GM20000 (cell line): ENCODE measurements at regions not wholly inside any gene's neighbourhood (a gene's known extent, or its start where the extent isn't known, plus 50 kb on each side); places are given as distances from the start of the nearest gene placed in this dataset.

Experiments used
- DNase-seq: peaks from one replicate; pipeline ENCODE4 v3.0.0; 2012; ENCODE audit warnings: low spot score
- TF ChIP-seq, protein P1 (sequence below): IDR thresholded peaks from 2 replicates; pipeline ENCODE4 v1.5.1; 2012; ENCODE audit warnings: mild to moderate bottlenecking, control low read depth; ENCODE audit errors: extremely low read depth, missing control alignments

DNA sequence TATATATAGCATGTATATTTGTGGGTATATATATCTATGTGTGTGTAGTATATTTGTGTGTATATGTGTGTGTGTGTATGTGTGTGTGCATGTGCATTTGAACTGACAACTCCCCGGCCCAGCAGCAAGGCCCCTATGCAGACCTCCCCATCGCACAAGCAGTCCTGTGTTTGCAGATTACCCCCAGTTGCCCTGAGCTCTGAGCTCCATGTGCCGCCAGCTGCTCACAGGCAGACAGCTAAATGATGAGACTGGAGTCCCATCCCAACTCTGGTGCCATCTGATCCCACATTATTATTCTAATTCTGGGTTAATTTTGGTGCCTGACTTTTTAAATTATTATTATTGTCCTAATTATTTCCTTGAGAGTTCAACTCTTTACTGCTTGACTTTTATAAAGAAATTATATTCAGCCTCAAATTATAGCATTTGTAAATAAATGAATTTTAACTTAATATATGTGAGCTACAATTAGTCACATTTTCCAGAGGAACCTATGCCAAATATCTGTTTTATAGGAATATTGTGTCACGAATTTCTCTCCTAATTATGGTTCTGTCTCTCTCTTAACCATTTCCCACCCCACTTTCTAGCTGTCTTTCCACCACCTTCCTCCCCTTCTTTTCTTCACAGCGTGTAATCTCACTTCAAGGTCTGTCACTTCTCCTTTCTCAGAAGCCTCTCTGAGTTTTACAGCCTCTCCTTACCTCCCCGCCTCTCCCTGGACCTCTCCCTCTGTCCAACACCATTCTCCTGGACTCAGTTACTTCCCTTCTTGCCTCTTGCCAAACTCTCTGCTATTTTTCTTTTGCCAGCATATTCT is 90.6 kb upstream of the SYNDIG1 start:
- DNase-seq, result no peak
- TF ChIP-seq, protein P1, sequence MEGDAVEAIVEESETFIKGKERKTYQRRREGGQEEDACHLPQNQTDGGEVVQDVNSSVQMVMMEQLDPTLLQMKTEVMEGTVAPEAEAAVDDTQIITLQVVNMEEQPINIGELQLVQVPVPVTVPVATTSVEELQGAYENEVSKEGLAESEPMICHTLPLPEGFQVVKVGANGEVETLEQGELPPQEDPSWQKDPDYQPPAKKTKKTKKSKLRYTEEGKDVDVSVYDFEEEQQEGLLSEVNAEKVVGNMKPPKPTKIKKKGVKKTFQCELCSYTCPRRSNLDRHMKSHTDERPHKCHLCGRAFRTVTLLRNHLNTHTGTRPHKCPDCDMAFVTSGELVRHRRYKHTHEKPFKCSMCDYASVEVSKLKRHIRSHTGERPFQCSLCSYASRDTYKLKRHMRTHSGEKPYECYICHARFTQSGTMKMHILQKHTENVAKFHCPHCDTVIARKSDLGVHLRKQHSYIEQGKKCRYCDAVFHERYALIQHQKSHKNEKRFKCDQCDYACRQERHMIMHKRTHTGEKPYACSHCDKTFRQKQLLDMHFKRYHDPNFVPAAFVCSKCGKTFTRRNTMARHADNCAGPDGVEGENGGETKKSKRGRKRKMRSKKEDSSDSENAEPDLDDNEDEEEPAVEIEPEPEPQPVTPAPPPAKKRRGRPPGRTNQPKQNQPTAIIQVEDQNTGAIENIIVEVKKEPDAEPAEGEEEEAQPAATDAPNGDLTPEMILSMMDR, result no peak

DNA sequence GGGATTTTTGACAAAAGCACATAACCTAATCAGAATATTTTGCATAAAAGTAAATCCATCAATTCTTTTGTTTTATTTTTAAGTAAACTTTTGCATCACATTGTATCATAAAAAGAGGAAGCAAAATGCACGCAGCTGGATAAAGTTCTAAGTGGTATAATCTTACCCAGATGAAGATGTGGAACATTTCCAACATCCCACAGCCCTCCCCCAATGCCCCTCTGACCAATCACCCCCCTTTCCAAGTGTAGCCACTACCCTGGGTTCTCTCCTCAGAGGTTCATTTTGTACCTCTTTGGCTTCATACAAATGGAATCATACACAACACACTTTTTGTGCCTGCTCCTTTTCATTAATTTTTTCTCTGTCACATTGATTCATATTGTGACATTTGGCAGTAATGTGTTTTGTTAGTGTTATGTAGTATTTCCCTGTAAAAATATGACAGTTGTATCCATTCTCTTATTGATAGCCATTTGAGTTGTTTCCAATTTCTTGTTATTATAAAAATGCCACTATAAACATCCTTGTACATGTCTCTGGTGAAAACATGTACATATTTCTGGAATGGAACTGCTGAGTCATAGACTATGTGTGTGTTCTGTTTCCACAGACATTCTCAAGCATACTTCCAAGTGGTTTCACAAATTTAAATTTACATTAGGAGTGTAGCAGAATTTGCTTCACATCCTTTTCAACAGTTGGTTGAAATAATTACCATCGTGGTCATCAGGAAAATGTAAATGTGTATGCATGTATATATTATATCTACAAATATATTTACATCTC is 92.9 kb upstream of the SYNDIG1 start:
- TF ChIP-seq, protein P1, result no peak

DNA sequence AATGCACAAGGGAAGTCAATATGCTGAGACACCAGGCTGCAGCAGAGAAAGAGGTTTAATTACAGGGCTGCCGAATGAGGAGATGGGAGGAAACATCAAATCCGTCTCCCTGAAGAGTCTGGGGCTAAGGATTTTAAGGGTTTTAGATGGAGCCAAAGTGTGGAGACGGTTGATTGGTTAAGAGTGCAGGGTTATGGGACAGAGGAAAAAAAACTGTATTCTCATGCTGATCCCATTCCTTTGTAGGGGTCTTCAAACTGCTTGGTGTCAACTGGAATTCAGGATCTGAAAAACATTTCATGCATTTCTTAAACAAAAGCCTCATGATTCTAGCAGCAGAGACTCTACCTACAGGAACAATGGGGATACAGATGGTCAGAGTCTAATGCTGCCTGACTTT is 96.1 kb upstream of the SYNDIG1 start:
- no peak for DNase-seq
- TF ChIP-seq, protein P1, result no peak

More for the DNA sequence above, 92.9 kb upstream of the SYNDIG1 start:
- DNase-seq, result no peak

DNA sequence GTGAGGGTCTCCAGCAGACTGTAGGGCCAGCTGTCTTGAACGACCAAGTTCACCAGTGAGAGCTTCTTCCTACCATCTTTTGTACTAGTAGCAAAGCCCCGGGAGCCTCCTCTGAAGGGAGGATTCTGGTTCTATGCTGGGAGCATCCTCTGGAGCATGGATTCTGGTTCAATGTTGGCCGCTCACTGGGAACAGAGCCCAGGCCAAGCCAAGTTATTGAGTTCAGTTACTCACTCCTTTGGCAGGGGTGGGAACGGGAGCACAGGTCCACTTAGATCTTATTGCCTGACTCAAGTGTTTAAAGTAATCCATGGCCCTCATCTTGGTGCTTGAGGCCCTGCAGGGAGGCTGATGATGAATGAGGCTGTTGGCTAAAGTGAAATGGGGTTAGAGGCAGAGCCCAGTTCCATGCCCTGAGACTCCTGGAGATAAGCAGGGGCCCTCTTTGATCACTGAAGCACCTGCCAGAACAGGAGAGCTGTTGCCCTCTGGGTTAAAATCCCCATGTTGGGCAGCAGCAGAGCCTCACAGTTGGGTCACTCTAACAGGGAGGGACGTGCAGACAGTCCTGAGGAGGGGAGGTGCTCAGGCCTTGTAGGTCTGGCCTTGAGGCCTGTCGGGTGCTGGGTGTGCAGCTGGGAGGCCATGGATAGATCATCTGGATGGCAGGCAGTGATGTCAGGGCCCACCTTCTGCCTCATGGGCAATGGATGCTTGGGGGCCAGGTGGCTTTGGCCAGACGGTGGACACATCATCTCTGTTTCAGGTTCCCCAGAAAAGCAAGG is 98.3 kb upstream of the SYNDIG1 start:
- TF ChIP-seq, protein P1, result no peak
- DNase-seq, result no peak

DNA sequence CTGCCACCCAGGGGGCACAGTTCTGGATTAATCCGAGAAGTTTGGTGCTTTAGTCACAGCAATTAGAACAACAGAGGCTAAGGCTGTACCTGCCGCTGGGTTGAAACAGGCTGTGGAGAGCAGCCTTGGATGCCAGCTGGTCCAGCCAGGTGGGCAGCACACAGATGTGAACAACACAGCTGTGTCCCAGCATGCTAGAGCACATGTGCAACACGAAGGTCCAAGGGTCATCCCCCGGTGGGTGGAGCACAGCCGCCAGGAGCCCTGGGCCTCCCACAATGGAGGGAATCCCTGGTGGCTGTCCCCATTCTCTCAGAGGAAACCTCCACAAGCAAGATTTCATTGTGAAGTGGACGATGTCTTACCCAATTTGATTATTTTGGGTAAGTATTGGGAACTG is 99.2 kb upstream of the SYNDIG1 start:
- TF ChIP-seq, protein P1, result no peak
- no peak for DNase-seq

DNA sequence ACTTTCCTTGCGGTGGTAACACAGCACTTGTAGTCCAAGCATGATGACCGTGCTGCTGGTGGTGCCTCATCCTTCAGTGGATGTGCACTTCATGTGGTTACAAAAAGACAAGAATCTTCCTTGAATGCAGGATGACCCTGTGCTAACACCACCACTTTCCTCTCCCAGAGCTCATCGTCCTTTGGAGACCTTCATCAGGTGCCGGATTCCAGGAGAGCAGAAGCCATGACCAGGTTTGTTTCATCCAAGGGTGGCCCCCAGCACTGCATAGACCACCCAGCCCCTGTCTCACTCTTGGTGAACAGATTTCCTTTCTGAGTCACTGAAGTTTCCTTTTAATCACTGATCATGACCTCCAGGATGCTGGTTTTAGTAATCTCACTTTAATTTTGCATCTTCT is 101.2 kb upstream of the SYNDIG1 start:
- TF ChIP-seq, protein P1, result no peak
- DNase-seq, result no peak
